ENCODE measurements at regions not wholly inside any gene's neighbourhood (a gene's known extent, or its start where the extent isn't known, plus 50 kb on each side); places are given as distances from the start of the nearest gene placed in this dataset.

DNA sequence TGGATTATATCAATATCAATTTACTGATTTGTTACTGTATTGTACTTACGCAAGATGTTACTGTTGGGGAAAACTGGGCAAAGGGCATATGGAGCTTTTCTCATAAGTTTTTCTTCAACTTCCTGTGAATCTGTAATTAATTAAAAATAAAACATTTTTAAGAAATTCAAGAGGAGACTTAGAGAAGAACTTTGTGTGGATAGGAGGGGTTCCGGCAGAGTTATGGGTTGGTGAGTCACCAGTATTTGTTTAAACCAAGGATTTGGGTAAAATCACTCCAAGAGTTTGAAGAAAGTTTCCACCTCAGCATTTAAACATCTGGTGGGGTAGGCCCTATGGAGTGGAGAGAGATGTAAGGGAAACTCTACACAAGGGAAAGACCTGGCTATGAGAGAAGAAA is 379.6 kb downstream of the TSHZ3 start:
- Histone ChIP-seq H3K27me3 (replicated peaks in 1 of 4; ENCODE audit: control insufficient read depth in 3 of 4, extremely low read depth in 1 of 4, insufficient read depth in 3 of 4, low read length in 3 of 4) (no peaks in the 10 kb centered on the region; a peak in 1 of 7 replicates), H3K9ac (replicated peaks in 1 of 4; ENCODE audit: extremely low read depth in 1 of 4, low read depth in 3 of 4, low read length in 3 of 4) (no peak overlapping the region), H2BK120ac (replicated peaks; ENCODE audit: low read depth, low read length) (no peak overlapping the region), H3K27ac (ENCODE audit: low read depth, low read length) (no peak overlapping the region), H2BK5ac (ENCODE audit: low read depth, low read length) (no peak overlapping the region), H3K4ac (replicated peaks; ENCODE audit: insufficient read length, low read depth, low read length) (no peak overlapping the region), H2AK5ac (ENCODE audit: low read depth, low read length) (no peak overlapping the region), H3K14ac (ENCODE audit: insufficient read length) (no peak overlapping the region), H3K4me3 (ENCODE audit: extremely low read depth in 1 of 4, insufficient read depth in 2 of 4, low read depth in 3 of 4, low read length in 4 of 4) (no peak overlapping the region), H2BK12ac (ENCODE audit: low read depth, low read length) (no peak overlapping the region), H2BK20ac (ENCODE audit: low read length) (no peak overlapping the region), H3K4me2 (ENCODE audit: insufficient read depth in 1 of 2, low read depth in 2 of 2, low read length in 2 of 2) (no peak overlapping the region), H4K20me1 (replicated peaks in 1 of 2; ENCODE audit: control insufficient read depth in 1 of 2, insufficient read depth in 2 of 2, low read length in 2 of 2) (no peaks in the 10 kb centered on the region), H2BK15ac (ENCODE audit: low read length) (no peak overlapping the region), H3K18ac (ENCODE audit: extremely low read depth, low read length) (no peak overlapping the region), H3K79me1 (ENCODE audit: low read depth, low read length) (no peaks in the 10 kb centered on the region), H3K4me1 (replicated peaks in 1 of 4; ENCODE audit: control insufficient read depth in 3 of 4, insufficient read depth in 4 of 4, low read length in 3 of 4) (no peaks in the 10 kb centered on the region), H3K23ac (ENCODE audit: insufficient read length) (no peak overlapping the region), H4K5ac (ENCODE audit: insufficient read length, low read depth, low read length) (no peak overlapping the region), H3K9me3 (ENCODE audit: insufficient read depth in 2 of 2, low read depth in 1 of 2, low read length in 1 of 2) (no peaks in the 10 kb centered on the region), H3K23me2 (ENCODE audit: low read depth, low read length) (no peaks in the 10 kb centered on the region), H3K79me2 (ENCODE audit: control insufficient read depth in 1 of 2, insufficient read depth in 2 of 2, low read length in 2 of 2) (no peaks in the 10 kb centered on the region), H4K8ac (ENCODE audit: extremely low read depth, insufficient read depth, low read length) (no peak overlapping the region), H2AFZ (ENCODE audit: low read length) (no peak overlapping the region), H4K91ac (replicated peaks; ENCODE audit: insufficient read length, low read length) (no peak overlapping the region), H3K56ac (replicated peaks; ENCODE audit: insufficient read length, low read depth, low read length) (no peak overlapping the region), H3K36me3 (ENCODE audit: control insufficient read depth in 2 of 4, insufficient read depth in 4 of 4, low read length in 3 of 4) (no peaks in the 10 kb centered on the region)
- CTCF ChIA-PET (ENCODE audit: partially characterized antibody), result interaction anchor here (0.9 to 2.0 kb wide), 4 partner anchors 9 to 303 kb away, joined by 3 to 7 read pairs (median 4); no protein-coding TSS in a partner anchor
- 91% methylated on average over 2 of the region's 2 CpGs; no CpG with 5 or more reads in 1 of the 2 experiments for WGBS, 2 experiments (ENCODE audit: extremely low coverage in 1 of 2, insufficient coverage in 1 of 2, insufficient read length in 1 of 2, insufficient replicate concordance in 2 of 2, low coverage in 1 of 2, low lambda C conversion rate in 2 of 2, missing lambda C conversion rate in 1 of 2)
- POLR2A ChIA-PET (ENCODE audit: partially characterized antibody), result no interaction called here
- DNase-seq (ENCODE audit: low read depth in 1 of 2, low spot score in 2 of 2), result no peak
- TF ChIP-seq, protein P1, sequence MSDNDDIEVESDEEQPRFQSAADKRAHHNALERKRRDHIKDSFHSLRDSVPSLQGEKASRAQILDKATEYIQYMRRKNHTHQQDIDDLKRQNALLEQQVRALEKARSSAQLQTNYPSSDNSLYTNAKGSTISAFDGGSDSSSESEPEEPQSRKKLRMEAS (IDR thresholded peaks at IDR 0.05), result no peak
- TF ChIP-seq SIN3A (conservative IDR thresholded peaks at IDR 0.05 in 1 of 2, IDR thresholded peaks at IDR 0.05 in 1 of 2; ENCODE audit: low read depth in 1 of 2, low read length in 2 of 2), result no peak
- TF ChIP-seq TEAD4 (IDR thresholded peaks at IDR 0.05; ENCODE audit: low read depth, low read length), result no peak
- TF ChIP-seq KDM1A (IDR thresholded peaks at IDR 0.05; ENCODE audit: borderline replicate concordance, low read length), result no peak
- no peak for TF ChIP-seq SUZ12 (IDR thresholded peaks at IDR 0.05; ENCODE audit: low read length)
- TF ChIP-seq JUND (IDR thresholded peaks at IDR 0.05; ENCODE audit: low read length), result no peak
- FAIRE-seq, result no peak
